Lung (tissue), 11 donors: ENCODE measurements at regions not wholly inside any gene's neighbourhood (a gene's known extent, or its start where the extent isn't known, plus 50 kb on each side); places are given as distances from the start of the nearest gene placed in this dataset.

Experiments used
- ATAC-seq: fragments of 200-7000 bp; cut with Tn5 transposase; one replicate; pipeline ENCODE4 v1.9.1; 2020; ENCODE audit warnings: moderate number of reproducible peaks; ENCODE audit not compliant: insufficient read depth, low FRiP score
- DNase-seq, 3 donors: peaks; one replicate each; pipeline ENCODE4 v3.0.0-alpha.2; 2013 to 2017
- H3K27ac ChIP-seq, 2 donors: one replicate each; pipeline ENCODE4 v1.5.1; 2013; ENCODE audit warnings: mild to moderate bottlenecking in 2 of 2, moderate library complexity in 2 of 2, control low read depth in 1 of 2, inconsistent platforms in 1 of 2, low read depth in 1 of 2, low read length in 1 of 2
- H3K27me3 ChIP-seq, 3 donors: one replicate each; pipeline ENCODE4 v1.5.1; 2013; ENCODE audit warnings: low read length in 2 of 3; ENCODE audit not compliant: control insufficient read depth in 3 of 3, insufficient read depth in 3 of 3
- H3K36me3 ChIP-seq, 4 donors: one replicate each; pipeline ENCODE4 v1.5.1; 2013; ENCODE audit warnings: low read length in 4 of 4, mild to moderate bottlenecking in 1 of 4, moderate library complexity in 1 of 4; ENCODE audit not compliant: control insufficient read depth in 4 of 4, insufficient read depth in 4 of 4
- H3K4me1 ChIP-seq, 5 donors: one replicate each; pipeline ENCODE4 v1.5.1; 2013; ENCODE audit warnings: low read length in 5 of 5, mild to moderate bottlenecking in 2 of 5, moderate library complexity in 1 of 5; ENCODE audit not compliant: control insufficient read depth in 5 of 5, insufficient read depth in 5 of 5
- H3K4me3 ChIP-seq: one replicate; pipeline ENCODE4 v1.5.1; 2013; ENCODE audit warnings: mild to moderate bottlenecking, control low read depth, moderate library complexity
- H3K9ac ChIP-seq, 2 donors: one replicate each; pipeline ENCODE4 v1.5.1; 2013; ENCODE audit warnings: low read length in 2 of 2, control low read depth in 1 of 2; ENCODE audit not compliant: insufficient read depth in 1 of 2
- H3K9me3 ChIP-seq, 4 donors: one replicate each; pipeline ENCODE4 v1.5.1; 2013; ENCODE audit warnings: low read length in 3 of 4, mild to moderate bottlenecking in 1 of 4, moderate library complexity in 1 of 4; ENCODE audit not compliant: control insufficient read depth in 4 of 4, insufficient read depth in 3 of 4
- WGBS, 2 donors: extraction: QIAGEN DNeasy Blood & Tissue Kit; methylation state at CpG; one replicate each; pipeline ENCODE4 v1.1.7; 2013; 5-methylcytosine and 5-hydroxymethylcytosine counted together
- TF ChIP-seq, protein P1 (sequence below): IDR thresholded peaks from 2 replicates; pipeline ENCODE4 v1.5.1; 2012; ENCODE audit warnings: mild to moderate bottlenecking; ENCODE audit errors: control extremely low read depth, extremely low read depth
- donor health status: control.
- donor health status: control.
- donor health status: Bipolar disorder and iron deficiency.
- donor health status: healthy.
- donor health status: DM: yes; HTN: yes; CAD: no.

DNA sequence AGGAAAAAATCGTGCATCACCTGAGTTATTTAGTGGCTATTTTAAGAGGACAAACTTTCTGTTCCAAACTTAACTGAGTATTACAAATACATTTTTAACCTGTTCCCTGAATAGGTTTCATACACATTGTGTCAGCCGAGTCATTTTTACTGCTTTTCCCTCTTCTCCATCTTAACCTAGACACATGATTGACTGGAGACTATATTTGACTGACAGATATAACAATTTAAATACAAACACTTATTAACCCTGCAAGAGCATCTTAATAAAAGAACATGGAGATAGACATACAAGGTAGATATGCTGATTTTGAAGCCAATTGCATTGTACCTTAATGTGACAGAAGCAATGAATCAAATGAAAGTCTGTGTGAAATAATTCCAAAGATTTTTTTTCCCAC is 810.5 kb upstream of the ARPP21 start:
- Histone ChIP-seq H3K4me3 (no peak overlapping the region), H3K4me1 (no peaks in the 10 kb centered on the region), H3K27ac (no peak overlapping the region), H3K9me3 (no peaks in the 10 kb centered on the region), H3K36me3 (no peaks in the 10 kb centered on the region), H3K27me3 (no peaks in the 10 kb centered on the region), H3K9ac (no peak overlapping the region)
- 77 to 82% methylated on average over 2 of the region's 2 CpGs for WGBS, 2 donors
- TF ChIP-seq, protein P1, sequence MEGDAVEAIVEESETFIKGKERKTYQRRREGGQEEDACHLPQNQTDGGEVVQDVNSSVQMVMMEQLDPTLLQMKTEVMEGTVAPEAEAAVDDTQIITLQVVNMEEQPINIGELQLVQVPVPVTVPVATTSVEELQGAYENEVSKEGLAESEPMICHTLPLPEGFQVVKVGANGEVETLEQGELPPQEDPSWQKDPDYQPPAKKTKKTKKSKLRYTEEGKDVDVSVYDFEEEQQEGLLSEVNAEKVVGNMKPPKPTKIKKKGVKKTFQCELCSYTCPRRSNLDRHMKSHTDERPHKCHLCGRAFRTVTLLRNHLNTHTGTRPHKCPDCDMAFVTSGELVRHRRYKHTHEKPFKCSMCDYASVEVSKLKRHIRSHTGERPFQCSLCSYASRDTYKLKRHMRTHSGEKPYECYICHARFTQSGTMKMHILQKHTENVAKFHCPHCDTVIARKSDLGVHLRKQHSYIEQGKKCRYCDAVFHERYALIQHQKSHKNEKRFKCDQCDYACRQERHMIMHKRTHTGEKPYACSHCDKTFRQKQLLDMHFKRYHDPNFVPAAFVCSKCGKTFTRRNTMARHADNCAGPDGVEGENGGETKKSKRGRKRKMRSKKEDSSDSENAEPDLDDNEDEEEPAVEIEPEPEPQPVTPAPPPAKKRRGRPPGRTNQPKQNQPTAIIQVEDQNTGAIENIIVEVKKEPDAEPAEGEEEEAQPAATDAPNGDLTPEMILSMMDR = no peak
- ATAC-seq (no peak), DNase-seq (no peak)

DNA sequence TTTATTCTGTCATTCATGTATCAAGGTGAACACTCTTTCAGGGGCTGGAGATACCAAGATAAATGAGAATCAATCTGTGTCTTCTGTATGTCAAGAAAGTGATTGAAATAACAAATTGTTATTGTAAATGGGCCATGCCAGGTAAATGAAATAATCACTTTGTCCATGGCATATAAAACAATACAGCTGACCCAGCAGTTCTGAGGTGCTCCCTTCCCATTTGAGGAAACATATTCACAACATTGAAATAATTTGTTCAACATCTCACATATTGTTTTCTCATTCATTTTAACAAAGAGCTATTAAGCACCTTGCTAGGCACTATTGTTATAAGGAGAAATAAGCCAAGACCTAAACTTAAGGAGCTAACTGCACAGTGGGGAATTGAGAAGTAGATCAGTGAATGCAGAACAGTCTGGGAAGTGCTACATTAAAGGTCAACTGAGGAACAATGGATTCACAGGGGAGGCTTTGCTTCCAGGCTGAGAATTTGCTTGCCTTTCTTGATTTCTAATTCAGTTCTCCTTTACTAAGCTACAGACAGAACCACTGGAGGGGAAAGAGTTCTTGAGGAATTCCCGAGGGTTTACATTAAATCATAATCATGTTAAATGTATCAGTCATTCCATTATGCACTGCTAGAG is 806.3 kb upstream of the ARPP21 start:
- no peaks in the 10 kb centered on the region for H3K4me1 ChIP-seq
- ATAC-seq (no peak), DNase-seq (no peak)
- WGBS, 2 donors = 65 to 78% methylated on average over 1 of the region's 1 CpG
- no peak overlapping the region for H3K9ac ChIP-seq
- H3K27me3 ChIP-seq = no peaks in the 10 kb centered on the region
- no peak overlapping the region for H3K4me3 ChIP-seq
- H3K27ac ChIP-seq = no peak overlapping the region
- TF ChIP-seq, protein P1 = no peak
- H3K36me3 ChIP-seq = no peaks in the 10 kb centered on the region
- no peaks in the 10 kb centered on the region for H3K9me3 ChIP-seq

DNA sequence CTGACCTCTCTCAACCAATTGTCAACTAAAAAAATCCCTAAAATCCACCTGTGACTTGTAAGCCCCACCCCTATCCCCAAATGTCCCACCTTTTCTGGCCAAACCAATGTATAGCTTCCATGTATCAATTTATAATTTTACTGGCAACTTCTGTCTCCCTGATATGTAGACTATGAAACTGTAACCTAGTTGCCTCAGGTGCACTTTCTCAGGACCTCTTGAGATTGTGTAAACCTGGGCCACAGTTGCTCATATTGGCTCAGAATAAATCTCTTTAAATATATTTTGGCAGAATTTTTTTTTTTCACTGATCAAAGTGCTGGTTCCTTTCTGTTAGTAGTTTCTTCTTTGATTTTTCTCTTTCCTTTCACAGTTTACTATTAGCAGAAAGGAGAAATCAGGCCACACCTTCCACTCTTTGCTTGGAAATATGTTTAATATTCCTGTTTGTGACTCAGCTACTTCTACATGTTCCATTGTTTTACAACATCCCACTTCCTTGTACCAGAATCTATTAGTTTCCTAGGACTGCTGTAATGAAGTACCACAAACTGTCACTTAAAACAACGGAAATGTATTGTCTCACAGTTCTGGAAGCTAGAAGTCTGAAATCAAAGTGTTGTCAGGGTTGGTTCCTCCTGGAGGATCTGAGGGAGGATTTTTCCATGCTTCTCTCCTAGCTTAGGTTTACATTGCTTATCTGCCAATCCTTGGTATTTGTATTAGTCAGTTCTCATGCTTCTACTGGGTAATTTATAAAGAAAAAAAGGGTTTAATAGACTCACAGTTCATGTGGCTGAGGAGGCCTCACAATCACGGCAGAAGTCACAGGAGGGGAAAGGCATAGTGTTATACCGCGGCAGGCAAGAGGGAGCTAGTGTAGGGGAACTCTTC is 801.2 kb upstream of the ARPP21 start:
- no peak for ATAC-seq
- no peak overlapping the region for H3K27ac ChIP-seq
- TF ChIP-seq, protein P1 = no peak
- H3K4me1 ChIP-seq = no peaks in the 10 kb centered on the region
- DNase-seq = no peak
- no peak overlapping the region for H3K9ac ChIP-seq
- no peaks in the 10 kb centered on the region for H3K36me3 ChIP-seq
- H3K4me3 ChIP-seq = no peak overlapping the region
- no peaks in the 10 kb centered on the region for H3K9me3 ChIP-seq
- 68 to 79% methylated on average over 4 of the region's 4 CpGs for WGBS, 2 donors
- H3K27me3 ChIP-seq = peaks cover 0 to 3% (median 0%) of the 10 kb centered on the region in 3 donors
